SK-N-MC (cell line): ENCODE measurements at regions not wholly inside any gene's neighbourhood (a gene's known extent, or its start where the extent isn't known, plus 50 kb on each side); places are given as distances from the start of the nearest gene placed in this dataset.

Source experiments
- DNase-seq: peaks from one replicate; pipeline ENCODE4 v3.0.0-alpha.2; 2011; ENCODE audit warnings: low read depth, low spot score
- H3K27ac ChIP-seq: fragments of 200-600 bp; sonication (generic); 2 replicates; pipeline ENCODE4 v1.5.1; 2016; ENCODE audit warnings: mixed run types
- H3K36me3 ChIP-seq: fragments of 200-600 bp; sonication (generic); 2 replicates; pipeline ENCODE4 v1.6.1; 2017; ENCODE audit warnings: antibody characterized with exemption, low read length, mixed read lengths; ENCODE audit not compliant: insufficient read depth
- H3K4me3 ChIP-seq: fragments of 200-600 bp; sonication (generic); 2 replicates; pipeline ENCODE4 v1.5.1; 2016
- H3K9ac ChIP-seq: fragments of 200-600 bp; sonication (generic); 2 replicates; pipeline ENCODE4 v1.8.0; 2017; ENCODE audit warnings: mixed run types, mixed read lengths; ENCODE audit not compliant: insufficient read length
- H3K9me3 ChIP-seq: fragments of 200-600 bp; sonication (generic); 2 replicates; pipeline ENCODE4 v1.6.1; 2017; ENCODE audit warnings: low read depth, mild to moderate bottlenecking, antibody characterized with exemption, low read length, moderate library complexity, mixed read lengths
- EZH2 ChIP-seq: fragments of 200-600 bp; sonication (generic); IDR thresholded peaks from one replicate; pipeline ENCODE4 v1.6.1; 2017; ENCODE audit warnings: antibody characterized with exemption
- FOXP2 ChIP-seq: optimal IDR thresholded peaks from 2 replicates; pipeline ENCODE3; 2011; ENCODE audit warnings: mild to moderate bottlenecking, moderate library complexity; ENCODE audit not compliant: insufficient read depth; ENCODE audit errors: extremely low read length, control extremely low read depth
- POLR2AphosphoS5 ChIP-seq: IDR thresholded peaks from 2 replicates; pipeline ENCODE4 v1.6.1; 2012; ENCODE audit warnings: mild to moderate bottlenecking, low read depth, low read length, borderline replicate concordance

GRCh38 chr12:115232455-115233156 is 548.6 kb upstream of the TBX3 start:
- TF ChIP-seq FOXP2 = no peak
- no peak for TF ChIP-seq POLR2AphosphoS5
- TF ChIP-seq EZH2 = no peak
- Histone ChIP-seq H3K9me3 (no peaks in the 10 kb centered on the region), H3K27ac (no peak overlapping the region), H3K9ac (no peak overlapping the region), H3K4me3 (no peak overlapping the region), H3K36me3 (no peaks in the 10 kb centered on the region)
- DNase-seq = no peak

- DNase-seq = no peak
- H3K36me3 ChIP-seq = no peaks in the 10 kb centered on the region
Observed at GRCh38 chr12:115230606-115231005, 546.6 kb upstream of the TBX3 start.

GRCh38 chr12:115229517-115229916 is 545.5 kb upstream of the TBX3 start:
- TF ChIP-seq FOXP2 = no peak
- TF ChIP-seq EZH2 = no peak
- no peak for TF ChIP-seq POLR2AphosphoS5
- Histone ChIP-seq H3K9me3 (no peaks in the 10 kb centered on the region), H3K9ac (no peak overlapping the region), H3K36me3 (no peaks in the 10 kb centered on the region), H3K27ac (no peak overlapping the region), H3K4me3 (no peak overlapping the region)
- no peak for DNase-seq

More at GRCh38 chr12:115230606-115231005, 546.6 kb upstream of the TBX3 start:
- H3K4me3 ChIP-seq = no peak overlapping the region
- TF ChIP-seq EZH2 = no peak
- TF ChIP-seq POLR2AphosphoS5 = no peak
- TF ChIP-seq FOXP2 = no peak
- H3K9me3 ChIP-seq = no peaks in the 10 kb centered on the region
- no peak overlapping the region for H3K27ac ChIP-seq
- H3K9ac ChIP-seq = no peak overlapping the region

- H3K9me3 ChIP-seq = no peaks in the 10 kb centered on the region
- H3K4me3 ChIP-seq = no peak overlapping the region
Observed at GRCh38 chr12:115228434-115228833, 544.5 kb upstream of the TBX3 start.

GRCh38 chr12:115227137-115227615 is 543.2 kb upstream of the TBX3 start:
- Histone ChIP-seq H3K27ac (no peak overlapping the region), H3K9ac (no peak overlapping the region), H3K36me3 (no peaks in the 10 kb centered on the region), H3K4me3 (no peak overlapping the region), H3K9me3 (no peaks in the 10 kb centered on the region)
- DNase-seq = no peak
- TF ChIP-seq FOXP2 (no peak), EZH2 (no peak), POLR2AphosphoS5 (no peak)

More at GRCh38 chr12:115228434-115228833, 544.5 kb upstream of the TBX3 start:
- no peak for TF ChIP-seq FOXP2
- TF ChIP-seq POLR2AphosphoS5 = no peak
- TF ChIP-seq EZH2 = no peak
- Histone ChIP-seq H3K27ac (no peak overlapping the region), H3K36me3 (no peaks in the 10 kb centered on the region), H3K9ac (no peak overlapping the region)
- no peak for DNase-seq

GRCh38 chr12:115225845-115226244 is 541.9 kb upstream of the TBX3 start:
- DNase-seq = no peak
- no peak overlapping the region for H3K9ac ChIP-seq
- no peak overlapping the region for H3K4me3 ChIP-seq
- no peak overlapping the region for H3K27ac ChIP-seq
- no peaks in the 10 kb centered on the region for H3K9me3 ChIP-seq
- no peak for TF ChIP-seq FOXP2
- no peak for TF ChIP-seq EZH2
- TF ChIP-seq POLR2AphosphoS5 = no peak
- H3K36me3 ChIP-seq = no peaks in the 10 kb centered on the region

- Histone ChIP-seq H3K27ac (no peak overlapping the region), H3K9me3 (no peaks in the 10 kb centered on the region), H3K9ac (no peak overlapping the region), H3K4me3 (no peak overlapping the region), H3K36me3 (no peaks in the 10 kb centered on the region)
- no peak for DNase-seq
- TF ChIP-seq EZH2 (no peak), POLR2AphosphoS5 (no peak), FOXP2 (no peak)
Observed at GRCh38 chr12:115223991-115224390, 540.0 kb upstream of the TBX3 start.

GRCh38 chr12:115223322-115223721 is 539.3 kb upstream of the TBX3 start:
- Histone ChIP-seq H3K27ac (no peak overlapping the region), H3K9me3 (no peaks in the 10 kb centered on the region), H3K4me3 (no peak overlapping the region), H3K36me3 (no peaks in the 10 kb centered on the region), H3K9ac (no peak overlapping the region)
- no peak for TF ChIP-seq POLR2AphosphoS5
- TF ChIP-seq FOXP2 = no peak
- TF ChIP-seq EZH2 = no peak
- DNase-seq = no peak

- no peaks in the 10 kb centered on the region for H3K36me3 ChIP-seq
- TF ChIP-seq FOXP2 = no peak
- no peak for TF ChIP-seq POLR2AphosphoS5
- no peak for TF ChIP-seq EZH2
Observed at GRCh38 chr12:115222220-115222619, 538.2 kb upstream of the TBX3 start.

More at GRCh38 chr12:115222220-115222619, 538.2 kb upstream of the TBX3 start:
- no peak overlapping the region for H3K9ac ChIP-seq
- H3K9me3 ChIP-seq = no peaks in the 10 kb centered on the region
- no peak for DNase-seq
- H3K27ac ChIP-seq = no peak overlapping the region
- H3K4me3 ChIP-seq = no peak overlapping the region
